Trophoblast cell (in vitro differentiated cells and primary cell): ENCODE measurements at regions not wholly inside any gene's neighbourhood (a gene's known extent, or its start where the extent isn't known, plus 50 kb on each side); places are given as distances from the start of the nearest gene placed in this dataset.

Experiments
- DNase-seq, 2 donors: peaks; one replicate each; pipeline ENCODE4 v3.0.0-alpha.2; 2016
- H2AFZ ChIP-seq: 2 replicates; pipeline ENCODE4 v1.6.1; 2013; ENCODE audit warnings: low read length, moderate library complexity, mild to moderate bottlenecking; ENCODE audit not compliant: insufficient read depth, poor library complexity
- H2AK5ac ChIP-seq: 2 replicates; pipeline ENCODE4 v1.6.1; 2013; ENCODE audit warnings: mild to moderate bottlenecking, low read length
- H2BK120ac ChIP-seq: 2 replicates; pipeline ENCODE4 v1.6.1; 2013; ENCODE audit warnings: low read length, mild to moderate bottlenecking, moderate library complexity; ENCODE audit not compliant: insufficient read depth, poor library complexity
- H2BK12ac ChIP-seq: 2 replicates; pipeline ENCODE4 v1.6.1; 2013; ENCODE audit warnings: mild to moderate bottlenecking, low read length, moderate library complexity
- H2BK5ac ChIP-seq: 2 replicates; pipeline ENCODE4 v1.6.1; 2013; ENCODE audit warnings: low read length, low read depth, moderate library complexity, mild to moderate bottlenecking; ENCODE audit not compliant: poor library complexity
- H3K14ac ChIP-seq: 2 replicates; pipeline ENCODE4 v1.6.1; 2013; ENCODE audit warnings: mild to moderate bottlenecking, low read length
- H3K18ac ChIP-seq: 2 replicates; pipeline ENCODE4 v1.6.1; 2013; ENCODE audit warnings: mild to moderate bottlenecking, low read length
- H3K23ac ChIP-seq: 2 replicates; pipeline ENCODE4 v1.6.1; 2013; ENCODE audit warnings: low read length
- H3K27ac ChIP-seq: 2 replicates; pipeline ENCODE4 v1.5.1; 2013; ENCODE audit warnings: low read depth, mild to moderate bottlenecking, inconsistent platforms, low read length, moderate library complexity
- H3K27me3 ChIP-seq: 2 replicates; pipeline ENCODE4 v1.6.1; 2013; ENCODE audit warnings: inconsistent platforms, mild to moderate bottlenecking, low read length, moderate library complexity; ENCODE audit not compliant: insufficient read depth
- H3K36me3 ChIP-seq, 2 experiments: 1 replicate in 1 of 2; 2 replicates in 1 of 2; pipeline ENCODE4 v1.6.1; 2013; ENCODE audit warnings: low read length in 2 of 2, mild to moderate bottlenecking in 2 of 2, moderate library complexity in 1 of 2; ENCODE audit not compliant: insufficient read depth in 2 of 2, control insufficient read depth in 1 of 2
- H3K4ac ChIP-seq: 2 replicates; pipeline ENCODE4 v1.6.1; 2013; ENCODE audit warnings: low read depth, mild to moderate bottlenecking, low read length, moderate library complexity
- H3K4me1 ChIP-seq, 2 experiments: 1 replicate in 1 of 2; 2 replicates in 1 of 2; pipeline ENCODE4 v1.6.1; 2013; ENCODE audit warnings: low read length in 2 of 2, mild to moderate bottlenecking in 2 of 2, moderate library complexity in 1 of 2; ENCODE audit not compliant: insufficient read depth in 2 of 2, control insufficient read depth in 1 of 2
- H3K4me2 ChIP-seq: 2 replicates; pipeline ENCODE4 v1.6.1; 2013; ENCODE audit warnings: inconsistent platforms, mild to moderate bottlenecking, low read length, moderate library complexity
- H3K4me3 ChIP-seq: 2 replicates; pipeline ENCODE4 v1.5.1; 2013; ENCODE audit warnings: mild to moderate bottlenecking, low read depth, low read length, inconsistent platforms
- H3K79me1 ChIP-seq: one replicate; pipeline ENCODE4 v1.6.1; 2013; ENCODE audit warnings: low read length
- H3K79me2 ChIP-seq: 2 replicates; pipeline ENCODE4 v1.6.1; 2013; ENCODE audit warnings: low read length, mild to moderate bottlenecking; ENCODE audit not compliant: control insufficient read depth, insufficient read depth, poor library complexity
- H3K9ac ChIP-seq: 2 replicates; pipeline ENCODE4 v1.6.1; 2013; ENCODE audit warnings: mild to moderate bottlenecking, low read length
- H3K9me3 ChIP-seq: 2 replicates; pipeline ENCODE4 v1.6.1; 2013; ENCODE audit warnings: low read depth, mild to moderate bottlenecking, control low read depth, inconsistent platforms, low read length; ENCODE audit not compliant: insufficient read depth
- H4K12ac ChIP-seq: 2 replicates; pipeline ENCODE4 v1.6.1; 2013; ENCODE audit warnings: low read depth, mild to moderate bottlenecking, low read length, moderate library complexity
- H4K8ac ChIP-seq: 2 replicates; pipeline ENCODE4 v1.6.1; 2013; ENCODE audit warnings: low read depth, mild to moderate bottlenecking, low read length, moderate library complexity
- H4K91ac ChIP-seq: one replicate; pipeline ENCODE4 v1.6.1; 2013; ENCODE audit warnings: low read depth, mild to moderate bottlenecking, low read length, moderate library complexity
- WGBS: extraction: QIAGEN DNeasy Blood & Tissue Kit; methylation state at CpG from one replicate; pipeline ENCODE4 v1.1.7; 2013; ENCODE audit warnings: missing lambda C conversion rate; ENCODE audit not compliant: insufficient read length, insufficient coverage; ENCODE audit errors: extremely low coverage; 5-methylcytosine and 5-hydroxymethylcytosine counted together

- DNase-seq = no peak
- peaks cover 5 to 9% of the 10 kb centered on the region in 2 experiments for H3K4me1 ChIP-seq
- no peak overlapping the region for H3K4me2 ChIP-seq
- no CpG with 5 or more reads among the region's 8 CpGs for WGBS
- H2BK5ac ChIP-seq = no peak overlapping the region
- no peak overlapping the region for H3K14ac ChIP-seq
- no peaks in the 10 kb centered on the region for H3K27me3 ChIP-seq
- no peak overlapping the region for H3K4ac ChIP-seq
- no peak overlapping the region for H3K4me3 ChIP-seq
- no peak overlapping the region for H3K9ac ChIP-seq
- H2BK120ac ChIP-seq = no peak overlapping the region
- no peak overlapping the region for H3K18ac ChIP-seq
- H3K23ac ChIP-seq = no peak overlapping the region
- H2AK5ac ChIP-seq = no peak overlapping the region
- H3K36me3 ChIP-seq = peaks cover 2 to 3% of the 10 kb centered on the region in 2 experiments
- H4K8ac ChIP-seq = no peak overlapping the region
- H3K9me3 ChIP-seq = no peaks in the 10 kb centered on the region
- no peak overlapping the region for H4K91ac ChIP-seq
- H3K27ac ChIP-seq = no peak overlapping the region
- no peak overlapping the region for H4K12ac ChIP-seq
- H2AFZ ChIP-seq = no peak overlapping the region
- H2BK12ac ChIP-seq = no peak overlapping the region
- H3K79me2 ChIP-seq = no peaks in the 10 kb centered on the region
- H3K79me1 ChIP-seq = no peaks in the 10 kb centered on the region
Observed at GRCh38 chr6:144467172-144467762, 182.1 kb downstream of the UTRN start.

- DNase-seq = peak in 1 of 2 donors; percentile 6
- H2AFZ ChIP-seq = no peak overlapping the region
- no peaks in the 10 kb centered on the region for H3K9me3 ChIP-seq
- no CpG with 5 or more reads among the region's 2 CpGs for WGBS
- H3K79me1 ChIP-seq = no peaks in the 10 kb centered on the region
- H3K4ac ChIP-seq = no peak overlapping the region
- no peak overlapping the region for H3K4me2 ChIP-seq
- H3K4me3 ChIP-seq = no peak overlapping the region
- no peak overlapping the region for H4K8ac ChIP-seq
- no peak overlapping the region for H2BK5ac ChIP-seq
- H4K91ac ChIP-seq = no peak overlapping the region
- no peak overlapping the region for H2AK5ac ChIP-seq
- H2BK120ac ChIP-seq = no peak overlapping the region
- no peak overlapping the region for H3K9ac ChIP-seq
- peaks cover 5 to 9% of the 10 kb centered on the region in 2 experiments for H3K4me1 ChIP-seq
- H4K12ac ChIP-seq = no peak overlapping the region
- no peak overlapping the region for H3K18ac ChIP-seq
- no peak overlapping the region for H3K27ac ChIP-seq
- H3K79me2 ChIP-seq = no peaks in the 10 kb centered on the region
- no peaks in the 10 kb centered on the region for H3K27me3 ChIP-seq
- peaks cover 2 to 3% of the 10 kb centered on the region in 2 experiments for H3K36me3 ChIP-seq
- no peak overlapping the region for H3K14ac ChIP-seq
- H2BK12ac ChIP-seq = no peak overlapping the region
- H3K23ac ChIP-seq = no peak overlapping the region
Observed at GRCh38 chr6:144467921-144468320, 182.8 kb downstream of the UTRN start.

GRCh38 chr6:144468709-144469108 lies 183.6 kb downstream of the UTRN start:
- Histone ChIP-seq H4K8ac (no peak overlapping the region), H3K4me3 (no peak overlapping the region), H3K27ac (no peak overlapping the region), H3K9me3 (no peaks in the 10 kb centered on the region), H2AFZ (no peak overlapping the region), H3K79me1 (no peaks in the 10 kb centered on the region), H3K27me3 (no peaks in the 10 kb centered on the region), H3K4ac (no peak overlapping the region), H4K91ac (no peak overlapping the region), H2BK120ac (no peak overlapping the region), H2BK5ac (no peak overlapping the region), H2AK5ac (no peak overlapping the region), H3K23ac (no peak overlapping the region), H3K4me2 (no peak overlapping the region), H3K14ac (no peak overlapping the region), H3K36me3 (peaks cover 2 to 3% of the 10 kb centered on the region in 2 experiments), H4K12ac (no peak overlapping the region), H3K4me1 (peaks cover 5 to 9% of the 10 kb centered on the region in 2 experiments), H3K9ac (no peak overlapping the region), H2BK12ac (no peak overlapping the region), H3K79me2 (no peaks in the 10 kb centered on the region), H3K18ac (no peak overlapping the region)
- no CpG with 5 or more reads among the region's 7 CpGs for WGBS
- DNase-seq = no peak

- Histone ChIP-seq H3K27ac (no peak overlapping the region), H2BK120ac (no peak overlapping the region), H3K4ac (no peak overlapping the region), H2BK12ac (no peak overlapping the region), H3K79me2 (no peaks in the 10 kb centered on the region), H4K91ac (no peak overlapping the region), H2BK5ac (no peak overlapping the region), H3K79me1 (no peaks in the 10 kb centered on the region), H3K27me3 (no peaks in the 10 kb centered on the region), H3K4me2 (no peak overlapping the region), H3K4me1 (peaks cover 5 to 9% of the 10 kb centered on the region in 2 experiments), H3K18ac (no peak overlapping the region), H4K12ac (no peak overlapping the region), H3K23ac (no peak overlapping the region), H2AK5ac (no peak overlapping the region), H2AFZ (no peak overlapping the region), H3K9ac (no peak overlapping the region), H3K36me3 (peaks cover 2 to 3% of the 10 kb centered on the region in 2 experiments), H3K14ac (no peak overlapping the region), H3K4me3 (no peak overlapping the region), H4K8ac (no peak overlapping the region), H3K9me3 (no peaks in the 10 kb centered on the region)
- DNase-seq = no peak
- no CpG with 5 or more reads among the region's 1 CpG for WGBS
Observed at GRCh38 chr6:144469144-144469575, 184.0 kb downstream of the UTRN start.
